Left ventricle myocardium inferior (tissue), 1 donor: ENCODE measurements at regions not wholly inside any gene's neighbourhood (a gene's known extent, or its start where the extent isn't known, plus 50 kb on each side); places are given as distances from the start of the nearest gene placed in this dataset.

Source experiments
- DNase-seq: peaks from one replicate; pipeline ENCODE4 v3.0.0-alpha.2; 2020
- H3K27ac ChIP-seq: fragments of 200-600 bp; replicated peaks from 2 replicates; pipeline ENCODE4 v1.8.0; 2021
- H3K27me3 ChIP-seq: fragments of 200-600 bp; 2 replicates; pipeline ENCODE4 v1.8.0; 2021; ENCODE audit warnings: low read depth
- H3K36me3 ChIP-seq: fragments of 200-600 bp; 2 replicates; pipeline ENCODE4 v1.8.0; 2021
- H3K4me1 ChIP-seq: fragments of 200-600 bp; 2 replicates; pipeline ENCODE4 v1.8.0; 2021
- H3K4me3 ChIP-seq: fragments of 200-600 bp; 2 replicates; pipeline ENCODE4 v1.8.0; 2021; ENCODE audit warnings: mild to moderate bottlenecking, moderate library complexity
- H3K9me3 ChIP-seq: fragments of 200-600 bp; replicated peaks from 2 replicates; pipeline ENCODE4 v1.8.0; 2021
- CTCF ChIP-seq: fragments of 200-600 bp; IDR thresholded peaks from 2 replicates; pipeline ENCODE4 v1.8.0; 2021; ENCODE audit warnings: antibody characterized with exemption, mild to moderate bottlenecking, borderline replicate concordance
- intact Hi-C: fragments of 100-400 bp; cut with micrococcal nuclease; formaldehyde crosslinking; loops from one replicate; pipeline ENCODE4 v1.11.0; 2022
- donor health status: DM: no; HTN: yes; CAD: no; lungs with severe emphysema.

GRCh38 chr2:198807131-198807530 lies 650.6 kb downstream of the SATB2 start:
- H3K9me3 ChIP-seq: no peaks in the 10 kb centered on the region
- intact Hi-C loops: no loop called here
- H3K27me3 ChIP-seq: no peaks in the 10 kb centered on the region
- TF ChIP-seq CTCF: no peak
- H3K4me3 ChIP-seq: no peak overlapping the region
- no peak overlapping the region for H3K27ac ChIP-seq
- H3K36me3 ChIP-seq: no peaks in the 10 kb centered on the region
- H3K4me1 ChIP-seq: no peaks in the 10 kb centered on the region
- DNase-seq: no peak

GRCh38 chr2:198795419-198795818 lies 662.3 kb downstream of the SATB2 start:
- H3K27ac ChIP-seq: no peak overlapping the region
- no peak for DNase-seq
- peaks cover 6% of the 10 kb centered on the region for H3K9me3 ChIP-seq
- no peak overlapping the region for H3K4me3 ChIP-seq
- no peaks in the 10 kb centered on the region for H3K4me1 ChIP-seq
- intact Hi-C loops: no loop called here
- no peaks in the 10 kb centered on the region for H3K27me3 ChIP-seq
- no peaks in the 10 kb centered on the region for H3K36me3 ChIP-seq
- TF ChIP-seq CTCF: no peak

GRCh38 chr2:198791623-198792022 lies 666.1 kb downstream of the SATB2 start:
- TF ChIP-seq CTCF: no peak
- no peaks in the 10 kb centered on the region for H3K4me1 ChIP-seq
- no peak overlapping the region for H3K4me3 ChIP-seq
- DNase-seq: no peak
- intact Hi-C loops: no loop called here
- H3K9me3 ChIP-seq: no peaks in the 10 kb centered on the region
- H3K36me3 ChIP-seq: no peaks in the 10 kb centered on the region
- no peak overlapping the region for H3K27ac ChIP-seq
- H3K27me3 ChIP-seq: no peaks in the 10 kb centered on the region

- intact Hi-C loops: no loop called here
- DNase-seq: no peak
- Histone ChIP-seq H3K4me1 (no peaks in the 10 kb centered on the region), H3K27me3 (no peaks in the 10 kb centered on the region), H3K27ac (no peak overlapping the region), H3K4me3 (no peak overlapping the region), H3K36me3 (no peaks in the 10 kb centered on the region), H3K9me3 (peaks cover 8% of the 10 kb centered on the region)
- TF ChIP-seq CTCF: no peak
Observed at GRCh38 chr2:198788676-198789075, 669.1 kb downstream of the SATB2 start.

GRCh38 chr2:198782734-198783133 lies 675.0 kb downstream of the SATB2 start:
- Histone ChIP-seq H3K27ac (no peak overlapping the region), H3K9me3 (peaks cover 16% of the 10 kb centered on the region), H3K36me3 (no peaks in the 10 kb centered on the region), H3K4me3 (no peak overlapping the region), H3K27me3 (no peaks in the 10 kb centered on the region), H3K4me1 (no peaks in the 10 kb centered on the region)
- intact Hi-C loops: no loop called here
- DNase-seq: no peak
- no peak for TF ChIP-seq CTCF
